NCI-H146 (cell line): ENCODE measurements at regions not wholly inside any gene's neighbourhood (a gene's known extent, or its start where the extent isn't known, plus 50 kb on each side); places are given as distances from the start of the nearest gene placed in this dataset.

ENCODE experiments used
- DNase-seq: peaks from one replicate; lab custom pipeline; 2025; lab: John Stamatoyannopoulos, UW

- DNase-seq, result no peak
Measured at GRCh38 chr2:66890166-66890742, 455.3 kb downstream of the MEIS1 start.

GRCh38 chr2:66895206-66895605, 460.3 kb downstream of the MEIS1 start:
- DNase-seq, result no peak

GRCh38 chr2:66896131-66896530, 461.2 kb downstream of the MEIS1 start:
- DNase-seq, result no peak

- DNase-seq, result no peak
Measured at GRCh38 chr2:66897181-66897580, 462.3 kb downstream of the MEIS1 start.

- no peak for DNase-seq
Measured at GRCh38 chr2:66897691-66898150, 462.8 kb downstream of the MEIS1 start.

GRCh38 chr2:66899109-66899508, 464.2 kb downstream of the MEIS1 start:
- DNase-seq, result no peak

GRCh38 chr2:66899648-66900047, 464.7 kb downstream of the MEIS1 start:
- DNase-seq, result no peak

GRCh38 chr2:66901344-66901743, 466.4 kb downstream of the MEIS1 start:
- DNase-seq, result no peak

- no peak for DNase-seq
Measured at GRCh38 chr2:66903183-66903582, 468.3 kb downstream of the MEIS1 start.

GRCh38 chr2:66903745-66904465, 469.0 kb downstream of the MEIS1 start:
- no peak for DNase-seq

GRCh38 chr2:66915237-66915636, 480.3 kb downstream of the MEIS1 start:
- DNase-seq, result no peak

- no peak for DNase-seq
Measured at GRCh38 chr2:66919286-66919685, 477.8 kb upstream of the ETAA1 start.

- DNase-seq, result no peak
Measured at GRCh38 chr2:66920415-66920814, 476.7 kb upstream of the ETAA1 start.

GRCh38 chr2:66925128-66925527, 472.0 kb upstream of the ETAA1 start:
- no peak for DNase-seq

- no peak for DNase-seq
Measured at GRCh38 chr2:66926594-66927112, 470.5 kb upstream of the ETAA1 start.

GRCh38 chr2:66929632-66930338, 467.3 kb upstream of the ETAA1 start:
- DNase-seq, result no peak

GRCh38 chr2:66930339-66931220, 466.6 kb upstream of the ETAA1 start:
- no peak for DNase-seq

GRCh38 chr2:66938471-66938967, 458.6 kb upstream of the ETAA1 start:
- DNase-seq, result no peak

- DNase-seq, result no peak
Measured at GRCh38 chr2:66940080-66940479, 457.1 kb upstream of the ETAA1 start.

- DNase-seq, result no peak
Measured at GRCh38 chr2:66948234-66948633, 448.9 kb upstream of the ETAA1 start.

- no peak for DNase-seq
Measured at GRCh38 chr2:66957198-66957597, 439.9 kb upstream of the ETAA1 start.

GRCh38 chr2:66957677-66958076, 439.5 kb upstream of the ETAA1 start:
- no peak for DNase-seq
